ENCODE measurements at regions not wholly inside any gene's neighbourhood (a gene's known extent, or its start where the extent isn't known, plus 50 kb on each side); places are given as distances from the start of the nearest gene placed in this dataset.

- CTCF ChIA-PET = interaction anchor here (1.1 to 2.0 kb wide), 3 partner anchors 10 kb away, joined by 3 to 8 read pairs (median 4); a partner anchor contains a TSS
- intact Hi-C loops (cut with micrococcal nuclease) = no loop called here
- H3K27me3 Mint-ChIP-seq = no peaks in the 10 kb centered on the region
- TF ChIP-seq CTCF (IDR thresholded peaks at IDR 0.05) = no peak
- H3K9me3 Mint-ChIP-seq = no peaks in the 10 kb centered on the region
- POLR2A ChIA-PET = interaction anchor here (0.6 to 9.1 kb wide), 8 partner anchors 10 to 78 kb away, joined by 3 to 119 read pairs (median 8); a partner anchor contains a TSS
- no peaks in the 10 kb centered on the region for H3K36me3 Mint-ChIP-seq (ENCODE audit: low read depth)
- H3K4me3 Mint-ChIP-seq = no peak overlapping the region
- H3K4me1 Mint-ChIP-seq (ENCODE audit: low read depth) = peaks cover 2% of the 10 kb centered on the region
- DNase-seq (no peak), ATAC-seq (no peak)
- no peak overlapping the region for H3K27ac Mint-ChIP-seq
These were observed 104.1 kb upstream of the BTN3A2 start for GRCh38 chr6:26260725-26261490.

GRCh38 chr6:26264547-26264946 lies 100.5 kb upstream of the BTN3A2 start:
- CTCF ChIA-PET = no interaction called here
- intact Hi-C loops (cut with micrococcal nuclease) = no loop called here
- Mint-ChIP-seq H3K4me3 (no peak overlapping the region), H3K36me3 (ENCODE audit: low read depth) (no peaks in the 10 kb centered on the region), H3K9me3 (no peaks in the 10 kb centered on the region), H3K27ac (no peak overlapping the region), H3K27me3 (no peaks in the 10 kb centered on the region), H3K4me1 (ENCODE audit: low read depth) (peaks cover 6% of the 10 kb centered on the region)
- DNase-seq (no peak), ATAC-seq (no peak)
- POLR2A ChIA-PET = interaction anchor here (0.7 to 4.3 kb wide), 5 partner anchors 14 to 45 kb away, joined by 3 to 11 read pairs (median 5); a partner anchor contains a TSS
- TF ChIP-seq CTCF (IDR thresholded peaks at IDR 0.05) = no peak

- no peaks in the 10 kb centered on the region for H3K9me3 Mint-ChIP-seq
These were observed 97.9 kb upstream of the BTN3A2 start for GRCh38 chr6:26267083-26267589.

GRCh38 chr6:26268659-26269402 lies 96.2 kb upstream of the BTN3A2 start:
- DNase-seq = peak; percentile 67

More at GRCh38 chr6:26267083-26267589, 97.9 kb upstream of the BTN3A2 start:
- Mint-ChIP-seq H3K36me3 (ENCODE audit: low read depth) (peaks cover 2% of the 10 kb centered on the region), H3K27ac (no peak overlapping the region), H3K27me3 (no peaks in the 10 kb centered on the region), H3K4me3 (no peak overlapping the region), H3K4me1 (ENCODE audit: low read depth) (peaks cover 15% of the 10 kb centered on the region)
- no peak for ATAC-seq
- TF ChIP-seq CTCF (IDR thresholded peaks at IDR 0.05) = no peak
- CTCF ChIA-PET = interaction anchor here (0.8 to 4.4 kb wide), 4 partner anchors 9 to 84 kb away, joined by 3 to 27 read pairs (median 5); a partner anchor contains a TSS
- intact Hi-C loops (cut with micrococcal nuclease) = no loop called here
- no peak for DNase-seq
- POLR2A ChIA-PET = interaction anchor here (0.6 to 11.2 kb wide), 5 partner anchors 8 to 109 kb away, joined by 3 to 203 read pairs (median 119); a partner anchor contains a TSS

More at GRCh38 chr6:26268659-26269402, 96.2 kb upstream of the BTN3A2 start:
- Mint-ChIP-seq H3K4me1 (ENCODE audit: low read depth) (peaks cover 15% of the 10 kb centered on the region), H3K27me3 (no peaks in the 10 kb centered on the region), H3K27ac (peak overlapping the region; percentile 63), H3K36me3 (ENCODE audit: low read depth) (peaks cover 2% of the 10 kb centered on the region), H3K9me3 (no peaks in the 10 kb centered on the region), H3K4me3 (peak overlapping the region; percentile 49)
- no peak for TF ChIP-seq CTCF (IDR thresholded peaks at IDR 0.05)
- peak; percentile 11 for ATAC-seq
- intact Hi-C loops (cut with micrococcal nuclease) = no loop called here
- POLR2A ChIA-PET = interaction anchor here (1.0 to 11.2 kb wide), 13 partner anchors 10 to 863 kb away, joined by 3 to 203 read pairs (median 43); a partner anchor contains a TSS
- CTCF ChIA-PET = interaction anchor here (0.6 to 4.4 kb wide), 2 partner anchors 11 to 94 kb away, joined by 4 to 27 read pairs; no protein-coding TSS in a partner anchor

Data from activated CD8-positive, alpha-beta T cell treated with anti-CD3 and anti-CD28 coated beads for 36 hours (primary cell).